ENCODE measurements at regions not wholly inside any gene's neighbourhood (a gene's known extent, or its start where the extent isn't known, plus 50 kb on each side); places are given as distances from the start of the nearest gene placed in this dataset.

DNA sequence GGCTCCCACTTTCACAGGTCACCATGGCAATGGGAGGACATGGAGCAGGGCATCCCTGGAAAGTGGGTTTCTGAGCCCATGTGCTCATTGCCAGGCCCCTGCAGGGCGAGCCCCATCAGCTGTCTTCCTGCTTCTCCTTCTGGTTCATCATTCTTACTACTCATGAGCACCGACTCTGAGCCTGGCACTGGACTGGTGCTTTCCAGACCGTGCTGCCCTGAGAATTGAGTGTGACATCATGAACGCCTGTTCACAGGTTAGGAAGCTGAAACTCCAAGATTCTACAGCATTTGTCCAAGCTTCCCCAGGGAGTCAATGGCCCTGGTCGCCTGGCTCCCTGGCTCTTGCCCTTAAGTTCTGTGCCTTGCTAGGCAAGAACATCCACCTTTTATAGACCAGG lies 210.4 kb upstream of the ZNF536 start:
- TF ChIP-seq, protein P1, sequence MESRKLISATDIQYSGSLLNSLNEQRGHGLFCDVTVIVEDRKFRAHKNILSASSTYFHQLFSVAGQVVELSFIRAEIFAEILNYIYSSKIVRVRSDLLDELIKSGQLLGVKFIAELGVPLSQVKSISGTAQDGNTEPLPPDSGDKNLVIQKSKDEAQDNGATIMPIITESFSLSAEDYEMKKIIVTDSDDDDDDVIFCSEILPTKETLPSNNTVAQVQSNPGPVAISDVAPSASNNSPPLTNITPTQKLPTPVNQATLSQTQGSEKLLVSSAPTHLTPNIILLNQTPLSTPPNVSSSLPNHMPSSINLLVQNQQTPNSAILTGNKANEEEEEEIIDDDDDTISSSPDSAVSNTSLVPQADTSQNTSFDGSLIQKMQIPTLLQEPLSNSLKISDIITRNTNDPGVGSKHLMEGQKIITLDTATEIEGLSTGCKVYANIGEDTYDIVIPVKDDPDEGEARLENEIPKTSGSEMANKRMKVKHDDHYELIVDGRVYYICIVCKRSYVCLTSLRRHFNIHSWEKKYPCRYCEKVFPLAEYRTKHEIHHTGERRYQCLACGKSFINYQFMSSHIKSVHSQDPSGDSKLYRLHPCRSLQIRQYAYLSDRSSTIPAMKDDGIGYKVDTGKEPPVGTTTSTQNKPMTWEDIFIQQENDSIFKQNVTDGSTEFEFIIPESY (IDR thresholded peaks at IDR 0.05; ENCODE audit: extremely low read depth, insufficient replicate concordance, low read length) = no peak
- TF ChIP-seq POLR2A (IDR thresholded peaks at IDR 0.05; ENCODE audit: borderline replicate concordance, extremely low read depth, insufficient read depth, insufficient read length) (no peak), YY1 (IDR thresholded peaks at IDR 0.05; ENCODE audit: extremely low read depth, insufficient replicate concordance, low read depth, low read length) (no peak), FOSL1 (IDR thresholded peaks at IDR 0.05; ENCODE audit: low read depth) (no peak), ZFX (IDR thresholded peaks at IDR 0.05) (no peak), EZH2phosphoT487 (IDR thresholded peaks at IDR 0.05; ENCODE audit: borderline replicate concordance) (no peak), ZNF274 (IDR thresholded peaks at IDR 0.05; ENCODE audit: low read depth, low read length) (no peak), POLR2AphosphoS5 (IDR thresholded peaks at IDR 0.05; ENCODE audit: low read depth, low read length) (no peak), SP1 (IDR thresholded peaks at IDR 0.05; ENCODE audit: low read depth) (no peak), EZH2 (IDR thresholded peaks at IDR 0.05) (no peak), RAD21 (IDR thresholded peaks at IDR 0.05; ENCODE audit: low read depth) (no peak)
- TF ChIP-seq, protein P2, sequence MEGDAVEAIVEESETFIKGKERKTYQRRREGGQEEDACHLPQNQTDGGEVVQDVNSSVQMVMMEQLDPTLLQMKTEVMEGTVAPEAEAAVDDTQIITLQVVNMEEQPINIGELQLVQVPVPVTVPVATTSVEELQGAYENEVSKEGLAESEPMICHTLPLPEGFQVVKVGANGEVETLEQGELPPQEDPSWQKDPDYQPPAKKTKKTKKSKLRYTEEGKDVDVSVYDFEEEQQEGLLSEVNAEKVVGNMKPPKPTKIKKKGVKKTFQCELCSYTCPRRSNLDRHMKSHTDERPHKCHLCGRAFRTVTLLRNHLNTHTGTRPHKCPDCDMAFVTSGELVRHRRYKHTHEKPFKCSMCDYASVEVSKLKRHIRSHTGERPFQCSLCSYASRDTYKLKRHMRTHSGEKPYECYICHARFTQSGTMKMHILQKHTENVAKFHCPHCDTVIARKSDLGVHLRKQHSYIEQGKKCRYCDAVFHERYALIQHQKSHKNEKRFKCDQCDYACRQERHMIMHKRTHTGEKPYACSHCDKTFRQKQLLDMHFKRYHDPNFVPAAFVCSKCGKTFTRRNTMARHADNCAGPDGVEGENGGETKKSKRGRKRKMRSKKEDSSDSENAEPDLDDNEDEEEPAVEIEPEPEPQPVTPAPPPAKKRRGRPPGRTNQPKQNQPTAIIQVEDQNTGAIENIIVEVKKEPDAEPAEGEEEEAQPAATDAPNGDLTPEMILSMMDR (IDR thresholded peaks at IDR 0.05 in 2 of 3, conservative IDR thresholded peaks at IDR 0.05 in 1 of 3; ENCODE audit: borderline replicate concordance in 1 of 3, insufficient read depth in 1 of 3, low read depth in 2 of 3, low read length in 2 of 3) = no peak
- TF ChIP-seq, protein P3, sequence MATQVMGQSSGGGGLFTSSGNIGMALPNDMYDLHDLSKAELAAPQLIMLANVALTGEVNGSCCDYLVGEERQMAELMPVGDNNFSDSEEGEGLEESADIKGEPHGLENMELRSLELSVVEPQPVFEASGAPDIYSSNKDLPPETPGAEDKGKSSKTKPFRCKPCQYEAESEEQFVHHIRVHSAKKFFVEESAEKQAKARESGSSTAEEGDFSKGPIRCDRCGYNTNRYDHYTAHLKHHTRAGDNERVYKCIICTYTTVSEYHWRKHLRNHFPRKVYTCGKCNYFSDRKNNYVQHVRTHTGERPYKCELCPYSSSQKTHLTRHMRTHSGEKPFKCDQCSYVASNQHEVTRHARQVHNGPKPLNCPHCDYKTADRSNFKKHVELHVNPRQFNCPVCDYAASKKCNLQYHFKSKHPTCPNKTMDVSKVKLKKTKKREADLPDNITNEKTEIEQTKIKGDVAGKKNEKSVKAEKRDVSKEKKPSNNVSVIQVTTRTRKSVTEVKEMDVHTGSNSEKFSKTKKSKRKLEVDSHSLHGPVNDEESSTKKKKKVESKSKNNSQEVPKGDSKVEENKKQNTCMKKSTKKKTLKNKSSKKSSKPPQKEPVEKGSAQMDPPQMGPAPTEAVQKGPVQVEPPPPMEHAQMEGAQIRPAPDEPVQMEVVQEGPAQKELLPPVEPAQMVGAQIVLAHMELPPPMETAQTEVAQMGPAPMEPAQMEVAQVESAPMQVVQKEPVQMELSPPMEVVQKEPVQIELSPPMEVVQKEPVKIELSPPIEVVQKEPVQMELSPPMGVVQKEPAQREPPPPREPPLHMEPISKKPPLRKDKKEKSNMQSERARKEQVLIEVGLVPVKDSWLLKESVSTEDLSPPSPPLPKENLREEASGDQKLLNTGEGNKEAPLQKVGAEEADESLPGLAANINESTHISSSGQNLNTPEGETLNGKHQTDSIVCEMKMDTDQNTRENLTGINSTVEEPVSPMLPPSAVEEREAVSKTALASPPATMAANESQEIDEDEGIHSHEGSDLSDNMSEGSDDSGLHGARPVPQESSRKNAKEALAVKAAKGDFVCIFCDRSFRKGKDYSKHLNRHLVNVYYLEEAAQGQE (IDR thresholded peaks at IDR 0.05; ENCODE audit: low read depth) = no peak
